HG03280 (cell line): ENCODE measurements at regions not wholly inside any gene's neighbourhood (a gene's known extent, or its start where the extent isn't known, plus 50 kb on each side); places are given as distances from the start of the nearest gene placed in this dataset.
"Not testable (repeated sequence)": the region's sequence is repeated elsewhere in the genome, so short reads cannot be mapped to it uniquely, and the experiment has no call there.

ENCODE experiments used
- ATAC-seq: cut with Tn5 transposase; IDR thresholded peaks from one replicate; pipeline ENCODE4 v1.9.1; 2021; ENCODE audit warnings: mild to moderate bottlenecking, moderate library complexity; ENCODE audit not compliant: unreplicated experiment

- ATAC-seq = no peak
These were observed 223.5 kb upstream of the PITRM1 start for GRCh38 chr10:3396116-3396515.

- no peak for ATAC-seq
These were observed 222.9 kb upstream of the PITRM1 start for GRCh38 chr10:3395458-3395861.

- no peak for ATAC-seq
These were observed 222.5 kb upstream of the PITRM1 start for GRCh38 chr10:3395041-3395440.

- no peak for ATAC-seq
These were observed 221.4 kb upstream of the PITRM1 start for GRCh38 chr10:3393958-3394357.

GRCh38 chr10:3391657-3392056 lies 219.1 kb upstream of the PITRM1 start:
- no peak for ATAC-seq

GRCh38 chr10:3389130-3389529 lies 216.5 kb upstream of the PITRM1 start:
- ATAC-seq = no peak

- no peak for ATAC-seq
These were observed 212.9 kb upstream of the PITRM1 start for GRCh38 chr10:3385487-3385886.

- ATAC-seq = no peak
These were observed 209.5 kb upstream of the PITRM1 start for GRCh38 chr10:3382092-3382491.

GRCh38 chr10:3380406-3381050 lies 207.9 kb upstream of the PITRM1 start:
- no peak for ATAC-seq

GRCh38 chr10:3376631-3377030 lies 204.0 kb upstream of the PITRM1 start:
- ATAC-seq = no peak

GRCh38 chr10:3375505-3375904 lies 202.9 kb upstream of the PITRM1 start:
- ATAC-seq = no peak

- no peak for ATAC-seq
These were observed 202.3 kb upstream of the PITRM1 start for GRCh38 chr10:3374914-3375313.

- ATAC-seq = not testable (repeated sequence)
These were observed 200.9 kb upstream of the PITRM1 start for GRCh38 chr10:3373374-3374027.

GRCh38 chr10:3372281-3372680 lies 199.7 kb upstream of the PITRM1 start:
- ATAC-seq = no peak

- ATAC-seq = not testable (repeated sequence)
These were observed 199.0 kb upstream of the PITRM1 start for GRCh38 chr10:3371624-3372023.

- no peak for ATAC-seq
These were observed 194.3 kb upstream of the PITRM1 start for GRCh38 chr10:3366735-3367405.

- ATAC-seq = no peak
These were observed 193.5 kb upstream of the PITRM1 start for GRCh38 chr10:3366043-3366442.

- ATAC-seq = no peak
These were observed 193.0 kb upstream of the PITRM1 start for GRCh38 chr10:3365630-3366029.

GRCh38 chr10:3364768-3365480 lies 192.3 kb upstream of the PITRM1 start:
- no peak for ATAC-seq

- no peak for ATAC-seq
These were observed 190.9 kb upstream of the PITRM1 start for GRCh38 chr10:3363311-3364045.

GRCh38 chr10:3362394-3362793 lies 189.8 kb upstream of the PITRM1 start:
- no peak for ATAC-seq
